ENCODE measurements at regions not wholly inside any gene's neighbourhood (a gene's known extent, or its start where the extent isn't known, plus 50 kb on each side); places are given as distances from the start of the nearest gene placed in this dataset.

- TF ChIP-seq, protein P1, sequence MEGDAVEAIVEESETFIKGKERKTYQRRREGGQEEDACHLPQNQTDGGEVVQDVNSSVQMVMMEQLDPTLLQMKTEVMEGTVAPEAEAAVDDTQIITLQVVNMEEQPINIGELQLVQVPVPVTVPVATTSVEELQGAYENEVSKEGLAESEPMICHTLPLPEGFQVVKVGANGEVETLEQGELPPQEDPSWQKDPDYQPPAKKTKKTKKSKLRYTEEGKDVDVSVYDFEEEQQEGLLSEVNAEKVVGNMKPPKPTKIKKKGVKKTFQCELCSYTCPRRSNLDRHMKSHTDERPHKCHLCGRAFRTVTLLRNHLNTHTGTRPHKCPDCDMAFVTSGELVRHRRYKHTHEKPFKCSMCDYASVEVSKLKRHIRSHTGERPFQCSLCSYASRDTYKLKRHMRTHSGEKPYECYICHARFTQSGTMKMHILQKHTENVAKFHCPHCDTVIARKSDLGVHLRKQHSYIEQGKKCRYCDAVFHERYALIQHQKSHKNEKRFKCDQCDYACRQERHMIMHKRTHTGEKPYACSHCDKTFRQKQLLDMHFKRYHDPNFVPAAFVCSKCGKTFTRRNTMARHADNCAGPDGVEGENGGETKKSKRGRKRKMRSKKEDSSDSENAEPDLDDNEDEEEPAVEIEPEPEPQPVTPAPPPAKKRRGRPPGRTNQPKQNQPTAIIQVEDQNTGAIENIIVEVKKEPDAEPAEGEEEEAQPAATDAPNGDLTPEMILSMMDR (conservative IDR thresholded peaks at IDR 0.05): no peak
- no peak for TF ChIP-seq EZH2 (IDR thresholded peaks at IDR 0.05; ENCODE audit: low read depth)
These were observed 297.2 kb upstream of the VSTM2A start for GRCh38 chr7:54245020-54245419.
